ENCODE measurements at regions not wholly inside any gene's neighbourhood (a gene's known extent, or its start where the extent isn't known, plus 50 kb on each side); places are given as distances from the start of the nearest gene placed in this dataset.

DNA sequence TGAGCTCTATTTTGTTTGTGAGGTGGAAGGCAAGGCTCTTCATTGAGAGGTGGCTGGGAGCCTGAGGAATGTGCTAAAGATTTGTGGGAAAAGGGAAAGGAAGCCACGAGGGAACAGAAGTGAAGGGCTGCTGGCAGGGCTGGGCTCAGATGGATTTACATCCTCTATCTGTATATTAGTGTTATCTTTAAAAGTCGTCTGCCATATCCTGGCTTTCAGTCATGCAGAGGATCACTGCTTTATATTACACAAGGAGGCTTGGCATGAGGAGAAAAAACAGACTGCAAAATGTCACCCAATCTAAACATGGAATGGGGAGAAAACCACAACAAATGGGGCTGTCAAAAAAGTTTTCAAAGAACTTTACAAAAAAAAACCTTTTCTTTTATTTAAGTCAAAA lies 434.4 kb downstream of the HRH4 start:
- no peak for DNase-seq (ENCODE audit: low spot score)

DNA sequence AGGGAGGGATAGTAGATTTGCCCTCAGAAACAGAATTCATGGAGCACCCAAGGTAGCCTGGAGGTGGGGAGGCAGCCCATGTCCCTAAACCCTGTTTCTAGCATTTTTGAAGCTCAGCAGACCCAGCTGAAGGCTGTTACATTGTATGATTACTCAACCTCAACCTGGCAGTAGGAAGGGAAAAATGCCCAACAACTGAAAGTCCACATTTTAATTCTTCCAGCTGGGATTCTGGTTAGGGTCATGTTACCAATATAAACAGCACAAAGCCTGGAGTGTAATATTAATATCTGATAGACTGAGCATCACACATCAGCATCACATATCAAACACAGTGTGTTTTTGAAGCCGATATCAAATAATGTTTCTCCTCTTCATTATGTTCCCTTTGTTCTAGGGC lies 437.0 kb downstream of the HRH4 start:
- DNase-seq (ENCODE audit: low spot score) = no peak

DNA sequence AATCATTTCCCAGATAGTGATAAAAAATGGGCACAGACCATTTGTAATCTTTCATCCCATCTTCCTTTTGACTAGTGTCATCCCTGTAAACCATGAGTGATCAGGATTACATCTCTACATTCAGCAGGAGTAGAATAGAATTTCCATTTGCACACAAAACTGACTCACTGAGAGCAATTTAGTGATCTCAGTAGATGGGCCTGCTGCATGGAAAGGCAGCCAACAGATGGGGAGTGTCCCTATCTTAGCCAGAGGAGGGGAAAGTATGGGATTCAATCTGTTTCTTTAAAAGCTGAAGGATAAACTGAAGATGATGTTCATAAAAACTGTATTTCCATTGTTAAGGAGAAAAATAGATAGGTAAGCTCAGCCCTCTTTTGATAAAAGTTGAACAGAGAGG lies 441.7 kb downstream of the ZNF521 start:
- no peak for DNase-seq (ENCODE audit: low spot score)

DNA sequence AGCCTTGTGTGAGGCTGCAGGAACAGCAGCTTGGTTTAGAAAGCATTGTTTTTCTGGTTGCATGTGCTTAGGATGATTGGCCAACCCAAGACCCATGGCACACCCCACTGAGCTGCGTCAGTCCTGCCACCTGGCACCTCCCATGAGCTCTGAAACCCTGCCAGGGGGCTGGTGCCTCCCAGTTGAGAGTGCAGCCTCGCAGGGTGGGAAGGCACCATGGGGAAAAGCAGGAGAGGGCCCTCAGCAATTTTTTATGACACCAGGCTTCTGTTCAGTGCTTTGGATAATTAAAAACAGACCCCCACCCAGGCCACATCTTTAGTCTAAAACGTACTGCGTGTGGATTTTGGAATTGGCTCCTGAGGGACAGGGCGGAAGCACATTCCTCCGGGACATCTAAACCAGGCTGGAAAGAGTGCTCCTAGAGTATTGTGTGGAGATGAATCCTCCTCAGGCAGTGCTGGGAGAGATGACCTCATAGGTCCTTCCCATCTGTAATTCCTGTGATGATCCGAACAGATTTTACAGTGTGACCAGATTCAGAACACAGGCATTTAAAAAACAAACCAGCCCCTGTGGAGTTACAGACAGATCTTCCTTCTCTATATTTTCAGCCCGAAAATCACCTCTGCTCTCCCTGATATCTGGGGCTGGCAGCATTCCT lies 438.3 kb downstream of the ZNF521 start:
- DNase-seq (ENCODE audit: low spot score) = no peak

- DNase-seq (ENCODE audit: low spot score) = no peak
Observed at GRCh38 chr18:24914171-24914525, 437.8 kb downstream of the ZNF521 start.

- no peak for DNase-seq (ENCODE audit: low spot score)
Observed at GRCh38 chr18:24914685-24915084, 437.3 kb downstream of the ZNF521 start.

DNA sequence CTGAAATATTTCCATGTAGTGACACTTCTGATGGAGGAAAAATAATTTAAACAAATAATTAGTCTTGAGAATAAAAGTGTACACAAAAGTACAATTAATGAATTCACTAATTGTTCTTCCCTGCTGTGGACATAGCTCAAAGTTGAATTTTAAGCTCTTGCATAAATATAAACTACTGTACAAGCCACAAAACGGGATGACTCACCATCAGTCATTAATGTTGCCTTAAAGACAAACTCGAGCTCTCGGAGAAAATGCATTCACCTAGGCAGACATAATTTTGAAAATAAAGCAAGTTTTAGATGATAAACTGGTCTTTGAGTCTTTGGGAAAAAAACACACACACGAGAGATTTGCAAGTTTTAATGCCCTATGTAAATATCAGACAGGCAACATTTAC lies 436.4 kb downstream of the ZNF521 start:
- no peak for DNase-seq (ENCODE audit: low spot score)

- no peak for DNase-seq (ENCODE audit: low spot score)
Observed at GRCh38 chr18:24917767-24918166, 434.2 kb downstream of the ZNF521 start.

DNA sequence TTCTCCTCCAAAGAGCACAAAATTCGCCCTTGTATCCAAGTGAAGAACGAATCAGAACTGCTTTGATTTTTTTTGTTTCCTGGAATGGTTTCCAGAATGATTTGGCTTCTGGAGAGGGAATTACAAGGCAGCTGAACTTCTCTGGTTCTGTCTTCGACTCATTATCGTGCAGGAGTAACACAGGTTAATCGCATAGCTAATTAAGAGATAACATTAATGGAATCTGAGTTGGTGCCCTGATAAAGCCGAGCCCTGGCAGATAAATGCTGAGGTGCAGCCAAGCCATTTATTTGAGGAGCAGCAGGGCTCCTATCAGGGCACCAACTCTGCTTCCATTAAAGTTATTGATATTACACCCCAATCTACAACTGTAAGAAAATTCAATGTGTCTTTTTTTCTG lies 433.7 kb downstream of the ZNF521 start:
- no peak for DNase-seq (ENCODE audit: low spot score)

- no peak for DNase-seq (ENCODE audit: low spot score)
Observed at GRCh38 chr18:24919181-24919797, 432.7 kb downstream of the ZNF521 start.

- no peak for DNase-seq (ENCODE audit: low spot score)
Observed at GRCh38 chr18:24922491-24922890, 429.5 kb downstream of the ZNF521 start.

- no peak for DNase-seq (ENCODE audit: low spot score)
Observed at GRCh38 chr18:24923138-24923537, 428.8 kb downstream of the ZNF521 start.

DNA sequence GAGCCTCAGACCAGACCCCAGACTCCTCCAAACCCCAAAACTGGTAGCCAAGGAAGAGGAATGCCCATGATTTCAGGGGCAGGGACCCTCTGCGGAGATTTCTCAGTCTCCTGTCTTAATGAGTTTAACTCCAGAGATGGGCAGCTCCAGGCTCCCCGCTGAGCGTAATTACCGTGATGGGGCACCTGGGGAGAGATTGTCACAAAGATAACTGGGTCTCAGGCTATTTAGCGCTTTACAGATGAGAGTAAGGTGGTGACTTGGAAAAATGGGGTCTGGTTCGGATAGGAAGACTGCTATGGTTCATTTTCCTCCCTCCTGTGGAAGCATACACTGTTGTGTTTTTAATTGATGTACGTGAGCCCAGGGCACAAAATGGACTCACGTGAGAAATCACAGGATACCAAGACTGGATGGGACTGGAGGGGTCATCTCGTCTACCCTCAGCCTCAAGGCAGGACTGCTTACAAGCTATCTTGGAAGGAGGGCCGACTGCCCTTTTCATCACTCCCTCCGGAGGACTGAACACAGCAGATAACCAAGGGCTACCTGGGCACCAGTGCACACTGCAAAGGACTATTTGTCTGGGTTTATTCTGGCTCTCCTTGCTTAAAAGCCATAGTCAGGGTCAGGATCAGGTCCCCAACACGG lies 427.8 kb downstream of the ZNF521 start:
- DNase-seq (ENCODE audit: low spot score) = no peak

- no peak for DNase-seq (ENCODE audit: low spot score)
Observed at GRCh38 chr18:24926649-24927048, 425.3 kb downstream of the ZNF521 start.

- DNase-seq (ENCODE audit: low spot score) = no peak
Observed at GRCh38 chr18:24928301-24928878, 423.6 kb downstream of the ZNF521 start.

- DNase-seq (ENCODE audit: low spot score) = no peak
Observed at GRCh38 chr18:24930478-24930877, 421.5 kb downstream of the ZNF521 start.

DNA sequence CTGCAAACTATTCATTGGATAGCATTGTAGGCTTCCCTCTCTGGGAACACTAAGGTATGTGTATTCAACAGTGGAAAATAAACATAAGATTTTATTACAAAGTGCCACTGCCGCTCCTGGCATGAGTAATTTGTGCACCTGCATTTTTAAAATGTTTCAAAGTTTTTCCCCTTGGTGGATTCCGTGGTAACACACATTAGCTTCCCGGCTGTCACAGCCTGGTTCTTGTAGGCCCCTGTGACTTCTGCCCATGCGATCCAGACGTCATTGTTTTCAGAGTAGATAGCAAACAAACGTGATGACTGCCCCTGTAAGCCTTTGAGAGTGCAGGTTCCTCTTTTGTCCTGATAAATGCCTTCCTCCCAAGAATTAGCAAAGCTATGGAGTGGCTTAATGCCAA lies 421.0 kb downstream of the ZNF521 start:
- DNase-seq (ENCODE audit: low spot score) = no peak

- no peak for DNase-seq (ENCODE audit: low spot score)
Observed at GRCh38 chr18:24933345-24933744, 418.6 kb downstream of the ZNF521 start.

- no peak for DNase-seq (ENCODE audit: low spot score)
Observed at GRCh38 chr18:24934258-24934932, 417.6 kb downstream of the ZNF521 start.

DNA sequence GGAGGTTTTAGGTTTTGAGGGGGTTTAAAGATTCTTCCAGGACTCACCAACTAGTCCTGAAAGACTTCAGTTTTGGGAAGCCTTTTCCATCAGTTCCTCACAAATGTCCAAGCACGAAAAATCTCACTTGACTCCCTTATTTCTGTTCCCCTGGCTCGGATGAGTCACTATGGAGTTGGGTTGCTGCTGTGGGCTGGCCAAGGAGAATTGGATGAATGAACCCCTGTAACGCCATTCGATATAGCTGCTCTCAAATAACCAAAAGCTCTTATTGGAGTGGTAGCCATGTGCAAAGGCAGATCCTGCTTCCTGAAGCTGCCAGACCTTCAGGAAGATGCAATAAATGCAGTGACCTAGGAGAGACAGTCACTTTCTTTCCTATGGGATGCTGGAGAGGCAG lies 417.0 kb downstream of the ZNF521 start:
- no peak for DNase-seq (ENCODE audit: low spot score)

DNA sequence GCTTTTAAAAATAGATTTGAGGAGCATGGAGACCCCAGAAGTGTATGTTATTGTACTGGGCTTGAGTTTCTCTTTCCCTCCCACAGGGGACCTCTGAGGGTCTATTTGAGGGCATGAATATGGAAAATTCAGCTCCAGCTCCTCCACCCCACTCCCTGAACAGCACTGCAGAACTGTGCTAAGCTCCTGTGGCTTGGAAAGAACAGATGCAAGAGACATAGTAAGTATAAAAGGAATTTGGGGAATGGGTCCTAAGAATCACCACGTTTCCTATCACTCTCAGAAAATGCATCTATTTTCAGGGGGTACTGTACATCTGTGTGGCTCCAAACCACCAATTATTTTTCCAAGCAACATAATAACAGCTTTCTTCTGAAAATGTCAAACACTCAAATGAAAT lies 416.1 kb downstream of the ZNF521 start:
- DNase-seq (ENCODE audit: low spot score) = no peak

DNA sequence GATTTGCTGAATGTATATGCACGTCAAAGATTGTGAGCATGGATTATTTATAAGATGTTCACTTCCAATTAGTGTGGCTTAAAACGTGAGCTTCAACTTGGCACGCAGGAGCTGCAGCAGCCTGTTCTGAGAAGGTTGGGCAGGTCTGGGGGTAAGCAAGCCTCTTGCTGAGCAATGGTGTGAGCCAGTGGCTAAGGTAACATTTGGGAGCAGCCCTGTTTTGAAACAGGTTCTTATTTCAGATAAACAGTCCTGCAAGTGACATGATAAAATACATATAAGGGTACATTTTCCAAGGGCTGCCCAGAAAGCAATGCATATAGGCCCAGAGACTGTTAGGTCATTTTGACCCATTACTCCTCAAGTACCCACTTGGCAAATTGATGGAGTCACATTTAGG lies 415.3 kb downstream of the ZNF521 start:
- DNase-seq (ENCODE audit: low spot score) = no peak
